SJSA1 (cell line): ENCODE measurements at regions not wholly inside any gene's neighbourhood (a gene's known extent, or its start where the extent isn't known, plus 50 kb on each side); places are given as distances from the start of the nearest gene placed in this dataset.
"Not testable (repeated sequence)": the region's sequence is repeated elsewhere in the genome, so short reads cannot be mapped to it uniquely, and the experiment has no call there.

Experiments used
- DNase-seq, 2 experiments: peaks; one replicate each; pipeline ENCODE4 v3.0.0-alpha.2; 2015 to 2020; ENCODE audit warnings: low spot score in 2 of 2, low read depth in 1 of 2
- H3K27ac ChIP-seq: fragments of 250-450 bp; sonication (Bioruptor Pico); 2 replicates; pipeline ENCODE4 v1.5.1; 2020; ENCODE audit warnings: mild to moderate bottlenecking, moderate library complexity
- H3K27me3 ChIP-seq: fragments of 250-450 bp; sonication (Bioruptor Pico); replicated peaks from 2 replicates; pipeline ENCODE4 v1.5.1; 2020; ENCODE audit warnings: mild to moderate bottlenecking, moderate library complexity
- H3K36me3 ChIP-seq: fragments of 250-450 bp; sonication (Bioruptor Pico); 2 replicates; pipeline ENCODE4 v1.5.1; 2020; ENCODE audit warnings: mild to moderate bottlenecking
- H3K4me1 ChIP-seq: fragments of 250-450 bp; sonication (Bioruptor Pico); replicated peaks from 2 replicates; pipeline ENCODE4 v1.6.1; 2021; ENCODE audit warnings: mild to moderate bottlenecking
- H3K4me3 ChIP-seq: fragments of 250-450 bp; sonication (Bioruptor Pico); 2 replicates; pipeline ENCODE4 v1.5.1; 2020; ENCODE audit warnings: mild to moderate bottlenecking
- H3K9me3 ChIP-seq: fragments of 250-450 bp; sonication (Bioruptor Pico); replicated peaks from 2 replicates; pipeline ENCODE4 v1.5.1; 2020; ENCODE audit warnings: mild to moderate bottlenecking

GRCh38 chr17:12195418-12195817 lies 174.7 kb downstream of the MAP2K4 start:
- Histone ChIP-seq H3K27ac (no peak overlapping the region), H3K27me3 (no peaks in the 10 kb centered on the region), H3K9me3 (no peaks in the 10 kb centered on the region), H3K36me3 (no peaks in the 10 kb centered on the region), H3K4me1 (no peaks in the 10 kb centered on the region), H3K4me3 (no peak overlapping the region)
- no peak for DNase-seq

GRCh38 chr17:12201294-12201880 lies 180.7 kb downstream of the MAP2K4 start:
- Histone ChIP-seq H3K9me3 (no peaks in the 10 kb centered on the region), H3K4me3 (no peak overlapping the region), H3K27ac (no peak overlapping the region), H3K27me3 (0 out of 2 replicates have a peak, but pooled peaks cover 6% of the 10 kb centered on the region), H3K36me3 (no peaks in the 10 kb centered on the region), H3K4me1 (no peaks in the 10 kb centered on the region)
- no peak for DNase-seq

- Histone ChIP-seq H3K27ac (no peak overlapping the region), H3K4me1 (no peaks in the 10 kb centered on the region), H3K36me3 (no peaks in the 10 kb centered on the region), H3K4me3 (no peak overlapping the region), H3K27me3 (no peaks in the 10 kb centered on the region), H3K9me3 (no peaks in the 10 kb centered on the region)
- DNase-seq: no peak
Observed at GRCh38 chr17:12209632-12210191, 189.0 kb downstream of the MAP2K4 start.

GRCh38 chr17:12220714-12221439 lies 200.2 kb downstream of the MAP2K4 start:
- H3K27me3 ChIP-seq, DNase-seq, H3K4me1 ChIP-seq, H3K4me3 ChIP-seq, H3K27ac ChIP-seq, H3K9me3 ChIP-seq, H3K36me3 ChIP-seq: not testable (repeated sequence)

GRCh38 chr17:12222392-12222791 lies 201.7 kb downstream of the MAP2K4 start:
- no peaks in the 10 kb centered on the region for H3K27me3 ChIP-seq
- DNase-seq: no peak
- H3K27ac ChIP-seq: no peak overlapping the region
- H3K4me1 ChIP-seq: no peaks in the 10 kb centered on the region
- H3K9me3 ChIP-seq: no peaks in the 10 kb centered on the region
- H3K36me3 ChIP-seq: no peaks in the 10 kb centered on the region
- no peak overlapping the region for H3K4me3 ChIP-seq

GRCh38 chr17:12227547-12227946 lies 206.9 kb downstream of the MAP2K4 start:
- no peak overlapping the region for H3K27ac ChIP-seq
- no peaks in the 10 kb centered on the region for H3K36me3 ChIP-seq
- no peak overlapping the region for H3K4me3 ChIP-seq
- DNase-seq: no peak
- no peaks in the 10 kb centered on the region for H3K9me3 ChIP-seq
- no peaks in the 10 kb centered on the region for H3K27me3 ChIP-seq
- H3K4me1 ChIP-seq: no peaks in the 10 kb centered on the region

- no peak overlapping the region for H3K27ac ChIP-seq
Observed at GRCh38 chr17:12229335-12229734, 208.7 kb downstream of the MAP2K4 start.

GRCh38 chr17:12230481-12231354 lies 210.0 kb downstream of the MAP2K4 start:
- no peak for DNase-seq

More at GRCh38 chr17:12229335-12229734, 208.7 kb downstream of the MAP2K4 start:
- Histone ChIP-seq H3K9me3 (no peaks in the 10 kb centered on the region), H3K36me3 (no peaks in the 10 kb centered on the region), H3K4me3 (no peak overlapping the region), H3K4me1 (no peaks in the 10 kb centered on the region), H3K27me3 (no peaks in the 10 kb centered on the region)
- DNase-seq: no peak

GRCh38 chr17:12231355-12231682 lies 210.6 kb downstream of the MAP2K4 start:
- H3K36me3 ChIP-seq: no peaks in the 10 kb centered on the region
- no peaks in the 10 kb centered on the region for H3K27me3 ChIP-seq
- H3K27ac ChIP-seq: no peak overlapping the region
- no peaks in the 10 kb centered on the region for H3K4me1 ChIP-seq
- H3K9me3 ChIP-seq: no peaks in the 10 kb centered on the region
- no peak overlapping the region for H3K4me3 ChIP-seq
- peak in 1 of 2 experiments; percentile 5 for DNase-seq

More at GRCh38 chr17:12230481-12231354, 210.0 kb downstream of the MAP2K4 start:
- no peaks in the 10 kb centered on the region for H3K36me3 ChIP-seq
- H3K27ac ChIP-seq: no peak overlapping the region
- H3K4me3 ChIP-seq: no peak overlapping the region
- no peaks in the 10 kb centered on the region for H3K9me3 ChIP-seq
- no peaks in the 10 kb centered on the region for H3K4me1 ChIP-seq
- no peaks in the 10 kb centered on the region for H3K27me3 ChIP-seq

- H3K27me3 ChIP-seq, H3K9me3 ChIP-seq, DNase-seq, H3K36me3 ChIP-seq, H3K4me1 ChIP-seq, H3K4me3 ChIP-seq, H3K27ac ChIP-seq: not testable (repeated sequence)
Observed at GRCh38 chr17:12239021-12239420, 218.3 kb downstream of the MAP2K4 start.

- Histone ChIP-seq H3K27me3 (no peaks in the 10 kb centered on the region), H3K27ac (no peak overlapping the region), H3K4me3 (no peak overlapping the region), H3K4me1 (no peaks in the 10 kb centered on the region), H3K9me3 (no peaks in the 10 kb centered on the region), H3K36me3 (no peaks in the 10 kb centered on the region)
- no peak for DNase-seq
Observed at GRCh38 chr17:12242345-12242954, 221.8 kb downstream of the MAP2K4 start.

GRCh38 chr17:12247761-12248160 lies 227.1 kb downstream of the MAP2K4 start:
- Histone ChIP-seq H3K4me1 (no peaks in the 10 kb centered on the region), H3K27ac (no peak overlapping the region), H3K36me3 (no peaks in the 10 kb centered on the region), H3K27me3 (peaks cover 4% of the 10 kb centered on the region; the same call in 1 of the 2 replicates), H3K4me3 (no peak overlapping the region), H3K9me3 (no peaks in the 10 kb centered on the region)
- DNase-seq: no peak

- H3K9me3 ChIP-seq: no peaks in the 10 kb centered on the region
- no peaks in the 10 kb centered on the region for H3K4me1 ChIP-seq
- H3K27ac ChIP-seq: no peak overlapping the region
- no peak overlapping the region for H3K4me3 ChIP-seq
- DNase-seq: no peak
- peaks cover 4% of the 10 kb centered on the region; the same call in 1 of the 2 replicates for H3K27me3 ChIP-seq
- H3K36me3 ChIP-seq: no peaks in the 10 kb centered on the region
Observed at GRCh38 chr17:12250973-12251372, 230.3 kb downstream of the MAP2K4 start.
